ENCODE measurements at regions not wholly inside any gene's neighbourhood (a gene's known extent, or its start where the extent isn't known, plus 50 kb on each side); places are given as distances from the start of the nearest gene placed in this dataset.

GRCh38 chr4:162494935-162495334 is 331.1 kb upstream of the FSTL5 start:
- H2AFZ ChIP-seq (ENCODE audit: low read length): no peak overlapping the region

More at GRCh38 chr4:162494935-162495334, 331.1 kb upstream of the FSTL5 start:
- Histone ChIP-seq H3K27ac (ENCODE audit: low read depth, low read length) (no peak overlapping the region), H3K79me1 (ENCODE audit: low read depth, low read length) (no peaks in the 10 kb centered on the region), H3K18ac (ENCODE audit: extremely low read depth, low read length) (no peak overlapping the region), H2AK5ac (ENCODE audit: low read depth, low read length) (no peak overlapping the region), H2BK120ac (replicated peaks; ENCODE audit: low read depth, low read length) (no peak overlapping the region), H2BK20ac (ENCODE audit: low read length) (no peak overlapping the region), H4K20me1 (replicated peaks in 1 of 2; ENCODE audit: control insufficient read depth in 1 of 2, insufficient read depth in 2 of 2, low read length in 2 of 2) (no peaks in the 10 kb centered on the region), H2BK12ac (ENCODE audit: low read depth, low read length) (no peak overlapping the region), H3K79me2 (ENCODE audit: control insufficient read depth in 1 of 2, insufficient read depth in 2 of 2, low read length in 2 of 2) (no peaks in the 10 kb centered on the region), H2BK5ac (ENCODE audit: low read depth, low read length) (no peak overlapping the region), H3K23ac (ENCODE audit: insufficient read length) (no peak overlapping the region), H4K5ac (ENCODE audit: insufficient read length, low read depth, low read length) (no peak overlapping the region), H3K9me3 (ENCODE audit: insufficient read depth in 2 of 2, low read depth in 1 of 2, low read length in 1 of 2) (peaks cover 0 to 5% of the 10 kb centered on the region in 2 experiments; a peak in 1 of 4 replicates), H4K91ac (replicated peaks; ENCODE audit: insufficient read length, low read length) (no peak overlapping the region), H3K4ac (replicated peaks; ENCODE audit: insufficient read length, low read depth, low read length) (no peak overlapping the region), H3K23me2 (ENCODE audit: low read depth, low read length) (no peaks in the 10 kb centered on the region), H3K14ac (ENCODE audit: insufficient read length) (no peak overlapping the region), H3K27me3 (replicated peaks in 1 of 4; ENCODE audit: control insufficient read depth in 3 of 4, extremely low read depth in 1 of 4, insufficient read depth in 3 of 4, low read length in 3 of 4) (no peaks in the 10 kb centered on the region), H3K9ac (replicated peaks in 1 of 4; ENCODE audit: extremely low read depth in 1 of 4, low read depth in 3 of 4, low read length in 3 of 4) (no peak overlapping the region), H3K4me2 (ENCODE audit: insufficient read depth in 1 of 2, low read depth in 2 of 2, low read length in 2 of 2) (no peak overlapping the region), H3K4me3 (ENCODE audit: extremely low read depth in 1 of 4, insufficient read depth in 2 of 4, low read depth in 3 of 4, low read length in 4 of 4) (no peak overlapping the region), H3K36me3 (ENCODE audit: control insufficient read depth in 2 of 4, insufficient read depth in 4 of 4, low read length in 3 of 4) (no peaks in the 10 kb centered on the region), H2BK15ac (ENCODE audit: low read length) (no peak overlapping the region), H4K8ac (ENCODE audit: extremely low read depth, insufficient read depth, low read length) (no peak overlapping the region), H3K4me1 (replicated peaks in 1 of 4; ENCODE audit: control insufficient read depth in 3 of 4, insufficient read depth in 4 of 4, low read length in 3 of 4) (no peaks in the 10 kb centered on the region), H3K56ac (replicated peaks; ENCODE audit: insufficient read length, low read depth, low read length) (no peak overlapping the region)
- WGBS, 2 experiments (ENCODE audit: extremely low coverage in 1 of 2, insufficient coverage in 1 of 2, insufficient read length in 1 of 2, insufficient replicate concordance in 2 of 2, low coverage in 1 of 2, low lambda C conversion rate in 2 of 2, missing lambda C conversion rate in 1 of 2): 89% methylated on average over 2 of the region's 2 CpGs; no CpG with 5 or more reads in 1 of the 2 experiments
- FAIRE-seq (no peak), DNase-seq (ENCODE audit: low read depth in 1 of 2, low spot score in 2 of 2) (no peak)
- POLR2A ChIA-PET (ENCODE audit: partially characterized antibody): no interaction called here
- CTCF ChIA-PET (ENCODE audit: partially characterized antibody): interaction anchor here (0.6 to 0.7 kb wide), 4 partner anchors 91 to 1603 kb away, joined by 3 to 6 read pairs (median 4); no protein-coding TSS in a partner anchor
- no peak for TF ChIP-seq GABPA (IDR thresholded peaks at IDR 0.05; ENCODE audit: borderline replicate concordance, insufficient read depth, low read length)
- TF ChIP-seq NANOG (IDR thresholded peaks at IDR 0.05; ENCODE audit: insufficient read depth, low read depth, low read length, poor library complexity, severe bottlenecking): no peak

All from H1 (cell line).